HG03025 (cell line): ENCODE measurements at regions not wholly inside any gene's neighbourhood (a gene's known extent, or its start where the extent isn't known, plus 50 kb on each side); places are given as distances from the start of the nearest gene placed in this dataset.
"Not testable (repeated sequence)": the region's sequence is repeated elsewhere in the genome, so short reads cannot be mapped to it uniquely, and the experiment has no call there.

Experiments used
- ATAC-seq: cut with Tn5 transposase; IDR thresholded peaks from one replicate; pipeline ENCODE4 v1.9.1; 2021; ENCODE audit warnings: mild to moderate bottlenecking, moderate library complexity; ENCODE audit not compliant: unreplicated experiment, low FRiP score

DNA sequence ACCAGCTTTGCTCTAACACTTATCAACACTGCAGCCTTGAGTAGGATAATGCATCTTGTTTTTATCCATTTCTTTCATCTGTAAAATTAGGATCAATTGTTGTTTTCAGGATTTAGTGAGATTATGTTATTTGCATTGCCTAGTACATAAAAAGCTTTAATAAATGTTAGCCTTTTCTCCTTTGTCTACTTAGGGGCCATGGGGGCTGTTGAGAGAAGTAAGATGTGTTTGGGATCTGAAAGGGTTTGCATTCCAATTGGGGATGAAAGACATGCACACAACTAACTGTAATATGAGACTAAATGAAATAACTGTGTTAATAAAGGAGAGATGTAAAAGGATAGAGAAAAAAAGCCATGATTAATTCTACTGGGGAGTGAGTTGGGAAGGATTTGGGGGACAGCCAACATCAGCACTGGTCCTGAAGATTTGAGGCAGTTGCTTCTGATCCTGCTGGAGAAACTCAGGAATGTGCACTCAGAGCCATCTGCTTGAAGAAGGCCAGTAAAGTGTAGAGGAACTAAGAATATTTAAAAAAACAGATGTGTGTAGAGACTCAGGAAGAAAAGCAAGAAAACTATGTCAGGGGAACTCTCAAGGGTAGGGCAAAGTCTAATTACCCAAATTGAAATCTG, 236.3 kb downstream of the OLFM4 start:
- ATAC-seq = no peak

DNA sequence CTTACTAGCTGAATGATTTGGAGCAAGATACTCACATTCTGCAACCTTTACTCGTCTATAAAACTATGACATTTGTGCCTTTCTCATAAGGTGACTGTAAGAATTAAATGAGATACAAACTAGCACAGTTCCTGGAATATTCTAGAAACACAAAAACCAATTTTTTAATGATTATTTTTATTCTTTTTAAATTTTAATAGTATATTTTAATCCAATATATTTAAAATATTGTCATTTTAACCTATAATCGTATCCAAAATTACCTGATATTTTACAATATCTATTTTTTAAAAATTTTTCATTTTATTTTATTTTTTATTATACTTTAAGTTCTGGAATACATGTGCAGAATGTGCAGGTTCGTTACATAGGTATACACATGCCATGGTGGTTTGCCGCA, 238.1 kb downstream of the OLFM4 start:
- ATAC-seq = no peak

DNA sequence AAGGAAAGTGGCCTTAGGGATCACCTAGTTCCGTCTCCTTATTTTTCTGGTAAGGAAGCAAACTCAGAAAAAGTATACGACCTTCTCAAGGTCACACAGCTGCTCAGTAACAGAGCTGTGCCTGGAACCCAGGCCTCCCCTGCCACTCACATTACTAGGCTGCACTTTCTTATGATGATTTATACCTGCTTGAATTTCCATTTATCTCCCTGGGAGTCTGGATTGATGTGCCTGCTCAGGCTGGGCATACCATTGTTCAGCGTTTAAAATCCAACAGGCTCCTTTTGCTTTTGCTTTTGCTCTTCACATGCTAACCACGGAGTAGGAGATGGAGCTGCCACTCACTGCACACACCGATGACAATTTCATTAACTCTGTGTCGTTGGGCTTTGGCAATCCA, 241.0 kb downstream of the OLFM4 start:
- no peak for ATAC-seq

DNA sequence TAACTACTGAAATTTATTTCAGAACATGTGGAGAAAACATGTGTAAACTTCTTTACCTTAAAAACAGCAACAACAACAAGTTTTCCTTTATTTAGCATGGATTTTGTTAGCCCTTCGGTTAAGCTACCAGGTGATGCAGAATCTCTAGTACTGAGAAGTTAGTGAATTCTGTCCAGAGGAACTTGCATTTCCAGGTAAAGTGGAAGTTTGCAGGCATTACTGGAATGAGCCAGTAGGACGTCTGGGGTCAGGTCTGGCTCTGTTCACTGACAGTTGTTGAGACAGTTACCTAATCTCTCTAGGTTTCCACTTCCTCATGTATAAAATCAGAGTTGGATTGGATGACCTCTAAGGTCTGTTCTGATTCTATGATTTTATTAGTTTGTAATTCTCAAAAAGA, 244.3 kb downstream of the OLFM4 start:
- no peak for ATAC-seq

DNA sequence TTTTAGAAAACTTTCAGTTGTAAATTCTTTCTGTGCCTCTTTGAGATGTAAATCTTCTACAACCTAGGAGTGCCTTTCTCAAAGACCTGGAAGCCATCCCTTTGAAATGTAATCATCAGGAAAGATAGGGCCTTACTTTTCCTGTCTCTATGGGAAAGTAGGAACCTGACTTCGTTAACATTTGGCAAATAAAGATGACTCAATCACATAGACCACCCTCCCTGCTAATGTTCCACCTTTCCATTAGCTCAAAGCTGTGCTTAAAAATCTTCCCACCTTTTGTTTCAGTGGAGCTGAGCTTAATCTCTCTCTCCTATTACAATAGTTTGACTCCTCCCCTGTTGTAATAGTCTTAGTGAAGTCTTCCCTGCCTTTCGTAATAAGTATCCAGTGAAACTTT, 247.7 kb downstream of the OLFM4 start:
- no peak for ATAC-seq

DNA sequence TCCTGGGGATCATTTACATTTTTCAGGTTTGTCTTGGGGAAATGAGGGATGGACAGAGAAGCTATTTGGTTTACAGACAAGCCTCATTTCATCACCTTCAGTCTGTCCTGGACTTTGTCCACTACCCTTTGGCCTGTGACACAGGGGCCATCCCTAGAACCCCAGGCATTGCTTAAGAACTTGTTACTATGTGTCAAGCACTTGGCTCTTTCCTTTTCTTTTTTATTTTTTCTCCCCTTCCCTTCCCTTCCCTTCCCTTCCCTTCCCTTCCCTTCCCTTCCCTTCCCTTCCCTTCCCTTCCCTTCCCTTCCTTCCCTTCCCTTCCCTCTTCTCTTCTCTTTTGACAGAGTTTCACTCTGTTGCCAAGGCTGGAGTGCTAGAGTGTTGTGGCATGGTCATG, 253.1 kb downstream of the OLFM4 start:
- no peak for ATAC-seq

DNA sequence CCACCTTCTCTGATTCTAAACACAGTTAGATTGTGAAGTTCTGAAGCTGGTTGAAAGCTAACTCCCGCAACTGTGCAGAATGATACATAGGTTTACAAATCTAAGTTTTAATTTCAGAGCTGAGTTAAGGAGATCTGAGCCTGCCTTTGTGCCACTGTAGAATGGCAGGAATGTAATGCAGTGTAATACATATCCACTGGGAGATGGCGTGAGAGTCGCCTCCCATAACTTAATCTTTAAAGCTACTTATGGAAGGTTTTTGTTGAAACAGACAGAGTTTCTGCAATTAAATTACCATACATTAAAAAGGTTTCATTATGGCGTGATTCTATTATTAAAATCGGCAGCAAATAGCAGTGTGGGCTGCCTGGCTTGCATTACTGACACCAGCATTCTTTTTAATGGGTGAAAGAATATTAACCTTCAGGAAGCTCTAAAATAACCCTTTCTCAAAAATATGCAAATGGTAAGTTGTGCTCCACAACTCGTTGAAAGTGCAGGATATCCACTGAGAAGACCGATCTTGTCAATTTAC, 257.4 kb downstream of the OLFM4 start:
- no peak for ATAC-seq

DNA sequence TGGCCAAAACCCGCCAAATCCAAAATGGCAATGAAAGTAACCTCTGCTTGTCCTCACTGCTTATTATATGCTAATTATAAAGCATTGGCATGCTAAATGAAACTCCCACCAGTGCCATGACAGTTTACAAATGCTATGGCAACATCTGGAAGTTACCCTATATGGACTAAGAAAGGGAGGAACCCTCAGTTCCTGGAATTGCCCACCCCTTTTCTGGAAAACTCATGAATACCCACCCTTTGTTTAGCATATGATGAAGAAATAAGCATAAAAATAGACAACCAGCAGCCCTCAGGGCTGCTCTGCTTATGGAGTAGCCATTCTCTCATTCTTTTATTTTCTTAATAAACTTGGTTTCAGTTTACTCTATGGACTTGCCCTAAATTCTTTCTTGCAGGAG, 269.8 kb downstream of the OLFM4 start:
- ATAC-seq = no peak

DNA sequence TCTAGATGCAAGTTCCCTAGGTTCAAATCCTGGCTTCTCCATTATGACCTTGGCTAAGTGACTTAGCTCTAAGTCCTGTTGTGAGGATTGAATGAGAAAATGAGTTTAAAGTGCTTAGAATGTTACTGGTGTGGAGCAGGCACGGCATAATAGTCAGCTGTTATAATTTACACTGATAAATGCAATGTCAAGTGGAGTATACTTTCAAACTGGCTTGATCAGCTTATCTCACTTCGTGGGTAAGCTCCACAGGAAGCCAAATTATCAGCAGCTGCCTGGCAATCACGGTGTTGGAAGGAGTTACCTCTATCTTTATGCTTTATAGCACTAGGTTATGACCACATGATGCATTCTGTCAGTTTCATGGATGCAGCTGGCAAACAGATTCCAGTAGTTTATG, 272.8 kb downstream of the OLFM4 start:
- no peak for ATAC-seq

DNA sequence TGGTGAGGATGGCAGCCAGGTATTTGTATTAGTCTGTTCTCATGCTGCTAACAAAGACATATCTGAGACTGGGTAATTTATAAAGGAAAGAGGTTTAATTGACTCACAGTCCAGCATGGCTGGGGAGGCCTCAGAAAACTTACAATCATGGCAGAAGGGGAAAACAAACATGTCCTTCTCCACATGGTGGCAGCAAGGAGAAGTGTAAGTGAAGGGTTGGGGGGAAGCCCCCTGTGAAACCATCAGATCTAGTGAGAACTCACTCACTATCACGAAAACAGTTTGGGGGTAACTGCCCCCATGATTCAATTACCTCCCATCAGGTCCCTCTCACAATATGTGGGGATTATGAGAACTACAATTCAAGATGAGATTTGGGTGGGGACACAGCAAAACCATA, 276.8 kb downstream of the OLFM4 start:
- ATAC-seq = not testable (repeated sequence)

DNA sequence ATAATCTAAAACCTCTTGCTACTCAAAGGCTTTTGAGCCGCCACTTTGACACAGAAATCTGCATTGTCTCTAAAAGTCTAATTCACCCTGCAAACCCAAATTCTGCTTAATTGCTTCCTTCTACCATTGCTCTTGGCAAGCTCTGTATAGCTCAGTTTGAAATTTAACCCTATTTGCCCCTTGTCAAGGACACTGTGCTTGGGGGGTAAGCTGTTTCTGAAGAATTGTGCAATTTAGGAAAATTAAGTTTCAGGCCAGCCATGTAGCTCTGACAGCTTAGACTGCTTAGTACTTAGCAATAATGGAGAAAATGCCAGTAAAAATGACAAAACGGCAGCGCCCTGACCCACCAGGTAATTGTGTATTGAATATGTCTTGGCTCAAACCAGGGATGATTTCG, 282.2 kb downstream of the OLFM4 start:
- no peak for ATAC-seq

DNA sequence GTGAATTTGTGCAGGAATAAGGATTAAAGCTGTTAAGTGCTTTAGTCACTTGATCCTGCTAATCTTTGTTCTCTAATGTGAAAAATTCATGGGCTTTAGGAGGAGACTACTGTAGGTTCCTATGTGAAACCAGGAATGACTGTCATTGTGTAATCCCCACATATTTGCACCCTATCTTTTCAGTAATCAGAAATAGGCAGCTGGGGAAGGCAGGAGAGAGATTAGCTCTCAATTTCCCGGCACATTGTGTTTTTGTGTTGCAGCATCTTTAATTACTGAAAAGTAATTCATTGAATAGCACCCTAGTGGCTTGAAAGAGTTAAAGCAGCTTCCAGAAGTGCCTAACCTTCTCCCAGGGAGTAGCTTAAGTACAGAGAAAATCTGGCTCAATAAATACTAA, 282.9 kb downstream of the OLFM4 start:
- ATAC-seq = no peak

DNA sequence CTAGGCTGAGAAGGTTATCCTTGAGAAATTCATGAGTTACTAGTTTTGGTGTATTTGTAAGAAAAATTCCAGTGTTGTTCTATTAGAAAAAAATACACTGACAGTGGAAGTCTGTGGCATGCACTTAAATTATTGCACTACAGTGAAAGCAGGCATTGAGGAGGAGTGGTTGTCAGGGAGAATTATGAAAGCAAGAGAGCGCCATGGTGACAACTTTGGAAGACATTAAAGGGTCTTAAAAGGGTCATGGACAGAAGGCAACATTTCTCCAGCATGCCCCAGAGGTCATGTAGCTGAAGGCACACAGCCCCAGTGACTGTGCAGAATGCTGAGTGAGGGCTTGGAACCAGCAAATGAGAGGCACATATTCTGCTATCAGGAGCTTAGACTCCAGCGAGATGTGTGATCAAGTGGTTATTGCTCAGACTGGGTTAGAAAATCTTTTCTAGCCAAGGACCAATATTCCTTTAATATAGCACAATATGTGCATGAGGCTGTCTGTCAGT, 292.7 kb downstream of the OLFM4 start:
- ATAC-seq = no peak

DNA sequence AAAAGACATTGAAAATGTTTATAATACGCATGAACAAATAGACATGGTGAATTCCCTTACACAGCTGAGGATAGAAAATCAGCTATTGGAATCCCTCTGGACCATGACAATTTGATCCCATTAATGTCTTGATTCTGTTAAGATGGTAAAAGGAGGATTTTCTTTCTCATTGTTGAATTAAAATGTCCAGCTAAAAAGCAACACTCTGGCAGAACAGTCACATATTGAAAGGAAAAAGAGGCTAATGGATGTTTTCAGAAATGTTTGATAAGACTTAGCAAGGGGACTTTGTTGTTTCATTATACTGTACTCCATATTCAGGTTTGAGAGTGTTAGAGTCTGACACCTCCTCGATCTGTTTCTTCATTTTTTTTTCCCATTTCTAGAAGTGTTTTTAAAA, 296.0 kb downstream of the OLFM4 start:
- no peak for ATAC-seq

DNA sequence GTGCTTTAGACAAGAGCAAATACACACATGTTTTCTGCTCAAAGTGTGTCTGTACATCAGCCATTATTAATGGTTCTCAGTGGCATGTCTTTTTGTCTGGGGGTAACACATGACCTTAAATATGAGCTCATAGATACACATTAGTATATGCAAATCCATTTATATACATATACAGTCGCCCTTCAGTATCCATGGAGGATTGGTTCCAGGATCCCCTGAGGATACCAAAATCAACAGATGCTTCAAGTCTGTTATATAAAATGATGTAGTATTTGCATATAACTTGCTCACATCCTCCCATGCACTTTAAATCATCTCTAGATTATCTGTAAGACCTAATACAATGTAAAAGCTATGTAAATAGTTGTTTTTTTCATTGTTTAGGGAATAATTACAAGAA, 298.1 kb downstream of the OLFM4 start:
- no peak for ATAC-seq

DNA sequence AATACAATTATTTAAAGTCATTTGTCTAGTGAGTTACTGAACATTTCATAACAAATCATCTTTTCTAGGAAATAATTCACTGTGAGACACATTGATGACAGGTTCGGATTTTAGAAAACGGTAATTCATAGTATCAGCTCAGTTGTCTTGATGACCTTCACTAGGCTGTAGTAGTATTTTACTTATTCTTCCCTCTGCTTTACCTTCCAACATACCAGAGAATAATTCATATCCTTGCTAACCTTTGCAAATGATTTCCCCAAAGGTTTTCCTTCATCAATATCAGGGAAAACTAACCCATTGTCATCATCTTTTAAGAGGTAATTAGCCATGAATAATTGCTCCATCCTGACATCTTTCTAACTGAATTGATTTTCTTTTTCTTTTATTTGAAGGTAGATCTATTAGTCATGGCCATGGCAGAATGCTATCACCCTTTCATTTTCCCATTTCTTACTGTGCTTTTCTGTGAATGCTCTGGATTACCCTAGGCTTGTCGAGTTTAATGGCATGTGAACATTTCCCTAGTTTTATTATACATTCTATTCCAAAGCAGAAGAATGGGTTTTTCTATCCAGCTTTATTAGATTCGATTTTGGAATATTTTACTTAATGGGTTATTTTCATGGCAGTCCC, 299.2 kb downstream of the OLFM4 start:
- no peak for ATAC-seq

DNA sequence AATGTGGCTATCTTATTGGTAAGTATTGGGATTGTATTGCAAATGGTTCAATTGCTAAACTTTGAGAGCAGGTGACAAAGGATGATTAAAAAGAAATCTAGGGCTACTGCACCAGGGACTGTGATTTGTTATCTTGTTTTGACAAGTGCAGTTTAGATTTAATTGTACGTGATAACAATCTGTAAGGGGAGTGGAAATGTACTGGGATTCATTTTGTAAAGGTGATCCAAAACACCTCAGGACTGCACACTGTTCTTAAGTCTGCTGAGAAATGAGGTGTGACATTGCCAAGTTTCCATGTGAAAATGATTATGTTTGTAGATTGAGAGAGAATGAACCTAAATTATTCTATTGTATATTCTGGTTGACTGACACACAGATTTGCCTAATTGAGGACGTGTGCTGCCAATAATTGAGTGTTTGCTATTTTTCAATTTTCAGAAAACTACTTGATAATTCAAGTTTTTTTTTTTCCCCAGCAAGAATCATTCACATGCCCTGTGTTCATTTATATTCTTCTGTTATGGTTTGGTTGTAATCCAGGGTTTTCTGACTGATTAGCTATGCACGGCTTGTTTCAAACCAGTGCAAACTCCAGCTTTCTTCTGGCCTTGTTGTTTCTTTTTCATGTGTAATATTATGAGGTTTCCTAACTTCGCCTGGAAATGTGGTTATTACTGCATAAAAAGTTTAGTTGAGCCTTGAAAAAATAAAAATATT, 308.0 kb downstream of the OLFM4 start:
- ATAC-seq = no peak

DNA sequence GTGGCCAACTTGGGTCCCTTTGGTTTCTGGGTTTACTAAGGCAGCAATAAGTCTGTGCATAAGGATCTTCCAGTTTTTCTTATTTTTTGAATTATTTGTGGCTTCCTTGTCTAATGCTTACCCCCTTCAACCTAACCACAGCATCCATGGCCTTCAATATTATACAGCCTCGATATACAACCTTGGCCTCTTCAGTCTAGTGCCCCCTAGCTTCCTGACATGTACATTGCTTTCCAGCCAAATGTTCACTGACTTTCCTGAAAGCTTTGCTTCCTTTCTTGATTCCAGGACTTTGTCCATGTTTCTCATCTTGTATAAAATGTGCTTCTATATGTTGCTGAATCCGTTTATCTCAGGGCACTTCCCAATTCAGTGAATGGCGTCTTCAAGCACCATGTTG, 310.1 kb downstream of the OLFM4 start:
- no peak for ATAC-seq

DNA sequence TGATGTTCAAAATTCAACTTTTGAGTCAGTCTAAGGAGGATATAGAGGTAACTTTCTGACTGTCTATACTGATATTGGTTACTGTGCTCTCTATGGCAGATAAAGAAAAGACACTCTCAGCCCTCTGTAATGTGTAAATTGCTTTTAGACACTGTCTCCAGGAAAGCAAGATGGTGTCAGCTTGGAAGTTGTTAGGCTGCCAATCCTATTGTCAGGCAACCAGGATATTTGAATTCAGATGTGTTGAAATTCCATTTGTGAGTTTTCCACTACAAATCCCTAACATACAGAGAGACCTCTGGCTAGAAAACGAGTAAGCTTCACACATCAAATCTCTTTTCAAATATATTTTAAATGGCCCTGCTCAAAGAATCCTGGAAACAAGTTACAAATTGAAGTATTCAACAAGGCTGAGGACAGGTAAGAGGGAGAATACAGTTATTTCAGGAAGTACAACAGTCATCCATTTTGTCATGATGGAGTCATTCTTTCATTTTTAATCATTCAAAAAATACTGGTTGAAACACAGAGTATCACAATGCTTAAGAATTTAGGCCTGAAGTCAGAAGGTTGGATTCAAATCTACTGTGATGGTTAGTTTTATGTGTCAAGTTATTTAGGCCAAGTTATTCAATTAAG, 312.0 kb downstream of the OLFM4 start:
- ATAC-seq = no peak

DNA sequence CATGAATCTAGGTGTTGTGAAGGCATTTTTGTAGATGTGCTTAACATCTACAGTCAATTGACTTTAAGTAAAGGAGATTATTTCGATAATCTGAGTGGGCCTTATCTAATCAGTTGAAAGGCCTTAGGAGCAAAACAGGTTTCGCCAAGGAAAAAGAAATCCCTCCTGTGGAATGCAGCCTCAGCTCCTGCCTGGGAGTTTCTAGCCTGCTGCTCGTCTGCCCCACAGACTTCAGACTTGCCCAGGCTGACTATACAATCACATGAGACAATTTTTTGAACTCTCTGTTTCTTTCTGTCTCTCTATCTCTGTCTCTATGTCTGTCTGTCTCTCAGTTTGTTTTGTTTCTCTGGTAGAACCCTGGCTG, 312.5 kb downstream of the OLFM4 start:
- ATAC-seq = no peak
